Heart left ventricle (tissue), 16 donors: ENCODE measurements at regions not wholly inside any gene's neighbourhood (a gene's known extent, or its start where the extent isn't known, plus 50 kb on each side); places are given as distances from the start of the nearest gene placed in this dataset.
A peak's percentile ranks its signal among the peaks of the same experiment; 100 is the strongest.
"Not testable (repeated sequence)": the region's sequence is repeated elsewhere in the genome, so short reads cannot be mapped to it uniquely, and the experiment has no call there.

Source experiments
- ATAC-seq, 4 donors: fragments of 200-7000 bp; cut with Tn5 transposase; one replicate each; pipeline ENCODE4 v1.9.1; 2020 to 2022; ENCODE audit warnings: moderate library complexity in 4 of 4, mild to moderate bottlenecking in 3 of 4, moderate number of reproducible peaks in 1 of 4
- DNase-seq, 5 donors: peaks; one replicate each; pipeline ENCODE4 v3.0.0-alpha.2; 2020
- H3K27ac ChIP-seq, 12 donors: fragments of 200-600 bp; sonication (generic) in 4 of 12; one replicate each; pipeline versions ENCODE4 v1.5.0 to v1.8.0; 2016 to 2022; ENCODE audit warnings: mild to moderate bottlenecking in 2 of 12
- H3K27me3 ChIP-seq, 9 donors: fragments of 200-600 bp; sonication (generic) in 2 of 9; one replicate each; pipeline versions ENCODE4 v1.5.1 to v1.8.0; 2016 to 2022; ENCODE audit warnings: mild to moderate bottlenecking in 3 of 9
- H3K36me3 ChIP-seq, 9 donors: fragments of 200-600 bp; sonication (generic) in 2 of 9; one replicate each; pipeline versions ENCODE4 v1.5.0 to v1.8.0; 2018 to 2022; ENCODE audit warnings: mild to moderate bottlenecking in 2 of 9
- H3K4me1 ChIP-seq, 12 donors: fragments of 200-600 bp; sonication (generic) in 4 of 12; one replicate each; pipeline versions ENCODE4 v1.5.0 to v1.8.0; 2016 to 2022; ENCODE audit warnings: mild to moderate bottlenecking in 3 of 12
- H3K4me3 ChIP-seq, 12 donors: fragments of 200-600 bp; sonication (generic) in 4 of 12; one replicate each; pipeline versions ENCODE4 v1.5.0 to v1.8.0; 2017 to 2022; ENCODE audit warnings: mild to moderate bottlenecking in 9 of 12, moderate library complexity in 4 of 12
- H3K9me3 ChIP-seq, 12 donors: fragments of 200-600 bp; sonication (generic) in 4 of 12; one replicate each; pipeline versions ENCODE4 v1.5.0 to v1.8.0; 2016 to 2022; ENCODE audit warnings: mild to moderate bottlenecking in 1 of 12
- POLR2A ChIP-seq, 2 donors: fragments of 450-650 bp; IDR thresholded peaks; one replicate each; pipeline ENCODE4 v1.6.1; 2017; ENCODE audit warnings: antibody characterized with exemption in 2 of 2, mild to moderate bottlenecking in 2 of 2, moderate library complexity in 2 of 2
- WGBS, 4 donors: extraction: QIAGEN DNeasy Blood & Tissue Kit in 2 of 4; methylation state at CpG; one replicate each; pipeline versions ENCODE4 v1.1.5 to v1.1.7; 2013 to 2018; 5-methylcytosine and 5-hydroxymethylcytosine counted together
- intact Hi-C, 10 donors: fragments of 100-400 bp; cut with DNase I; formaldehyde crosslinking; loops; one replicate each; pipeline versions ENCODE4 v1.11.1 to v1.14.2; 2022
- TF ChIP-seq, protein P1 (sequence below), 12 donors: fragments of 200-600 bp; sonication (generic) in 4 of 12; IDR thresholded peaks; one replicate each; pipeline versions ENCODE4 v1.5.0 to v1.8.0; 2018 to 2022; ENCODE audit warnings: antibody characterized with exemption in 12 of 12, mild to moderate bottlenecking in 5 of 12
- donor health status: ischemic (EF 13 %, LVEDD 7.1; RV severe dilation, severe dysfunction).
- donor health status: healthy with polysubstance abuse.
- donor health status: DM: no; HTN: yes; CAD: no.
- donor health status: DM: no; HTN: no; CAD: no.
- donor health status: ischemic (EF 25% LVEDD 6.9; RV normal size, moderate dysfunction).
- donor health status: ischemic (EF 25% LVEDD 5.7; RV mildly dilated, moderate dysfunction).
- donor health status: healthy.
- donor health status: DM: yes; HTN: yes; CAD: no.
- donor health status: ischemic (EF 35%, LVEDD 5.7; RV mildly dilated, moderate dysfunction).
- donor health status: nonischemic (EF 11% LVEDD 7.7; RV severe dilation, severe dysfunction).
- donor health status: DM: yes; HTN: yes; CAD: no.
- donor health status: PGD.
- donor health status: ischemic (EF 29% LVEDD 5.4; RV normal size, mild dysfunction).
- donor health status: nonischemic (EF 23%, LVEDD 6.1; RV moderate dilation, normal function).

- ATAC-seq = no peak
- TF ChIP-seq POLR2A (IDR thresholded peaks at IDR 0.05) = no peak
- TF ChIP-seq, protein P1, sequence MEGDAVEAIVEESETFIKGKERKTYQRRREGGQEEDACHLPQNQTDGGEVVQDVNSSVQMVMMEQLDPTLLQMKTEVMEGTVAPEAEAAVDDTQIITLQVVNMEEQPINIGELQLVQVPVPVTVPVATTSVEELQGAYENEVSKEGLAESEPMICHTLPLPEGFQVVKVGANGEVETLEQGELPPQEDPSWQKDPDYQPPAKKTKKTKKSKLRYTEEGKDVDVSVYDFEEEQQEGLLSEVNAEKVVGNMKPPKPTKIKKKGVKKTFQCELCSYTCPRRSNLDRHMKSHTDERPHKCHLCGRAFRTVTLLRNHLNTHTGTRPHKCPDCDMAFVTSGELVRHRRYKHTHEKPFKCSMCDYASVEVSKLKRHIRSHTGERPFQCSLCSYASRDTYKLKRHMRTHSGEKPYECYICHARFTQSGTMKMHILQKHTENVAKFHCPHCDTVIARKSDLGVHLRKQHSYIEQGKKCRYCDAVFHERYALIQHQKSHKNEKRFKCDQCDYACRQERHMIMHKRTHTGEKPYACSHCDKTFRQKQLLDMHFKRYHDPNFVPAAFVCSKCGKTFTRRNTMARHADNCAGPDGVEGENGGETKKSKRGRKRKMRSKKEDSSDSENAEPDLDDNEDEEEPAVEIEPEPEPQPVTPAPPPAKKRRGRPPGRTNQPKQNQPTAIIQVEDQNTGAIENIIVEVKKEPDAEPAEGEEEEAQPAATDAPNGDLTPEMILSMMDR (IDR thresholded peaks at IDR 0.05) = no peak
- peaks cover 0 to 29% (median 4%) of the 10 kb centered on the region in 12 donors for H3K9me3 ChIP-seq
- no peak overlapping the region for H3K4me3 ChIP-seq
- H3K27me3 ChIP-seq = no peaks in the 10 kb centered on the region
- intact Hi-C loops = no loop called here
- no peak for DNase-seq
- no peaks in the 10 kb centered on the region for H3K4me1 ChIP-seq
- H3K27ac ChIP-seq = no peak overlapping the region
- H3K36me3 ChIP-seq = no peaks in the 10 kb centered on the region
Observed at GRCh38 chrX:109134777-109135176, 347.1 kb downstream of the GUCY2F start.

GRCh38 chrX:109125304-109125703 lies 356.6 kb downstream of the GUCY2F start:
- ATAC-seq (no peak), DNase-seq (no peak)
- TF ChIP-seq POLR2A (IDR thresholded peaks at IDR 0.05) = no peak
- TF ChIP-seq, protein P1 (IDR thresholded peaks at IDR 0.05) = no peak
- no peaks in the 10 kb centered on the region for H3K36me3 ChIP-seq
- 71 to 81% (median 76%) methylated on average over 3 of the region's 3 CpGs for WGBS, 4 donors
- no peaks in the 10 kb centered on the region for H3K4me1 ChIP-seq
- intact Hi-C loops = no loop called here
- no peak overlapping the region for H3K27ac ChIP-seq
- H3K4me3 ChIP-seq = no peak overlapping the region
- no peaks in the 10 kb centered on the region for H3K9me3 ChIP-seq
- no peaks in the 10 kb centered on the region for H3K27me3 ChIP-seq

DNA sequence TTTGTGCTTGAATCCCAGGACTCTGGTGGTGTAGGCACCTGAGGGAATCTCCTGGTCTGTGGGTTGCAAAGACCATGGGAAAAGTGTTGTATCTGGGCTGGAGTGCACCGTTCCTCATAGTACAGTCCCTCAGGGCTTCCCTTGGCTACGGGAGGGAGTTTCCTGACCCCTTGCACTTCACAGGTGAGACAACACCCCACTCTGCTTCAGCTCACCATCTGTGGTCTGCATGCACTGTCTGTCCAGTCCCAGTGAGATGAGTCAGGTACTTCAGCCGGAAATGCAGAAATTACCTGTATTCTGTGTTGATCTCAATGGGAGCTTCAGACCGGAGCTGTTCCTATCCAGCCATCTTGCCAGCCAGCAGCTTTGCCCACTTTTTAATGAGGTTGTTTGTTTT lies 353.0 kb upstream of the IRS4 start:
- TF ChIP-seq POLR2A (IDR thresholded peaks at IDR 0.05) = no peak
- TF ChIP-seq, protein P1 (IDR thresholded peaks at IDR 0.05) = no peak
- intact Hi-C loops = no loop called here
- Histone ChIP-seq H3K4me1 (no peaks in the 10 kb centered on the region), H3K9me3 (peaks cover 0 to 7% (median 0%) of the 10 kb centered on the region in 12 donors), H3K27me3 (no peaks in the 10 kb centered on the region), H3K36me3 (no peaks in the 10 kb centered on the region), H3K27ac (no peak overlapping the region), H3K4me3 (no peak overlapping the region)
- 78 to 88% (median 80%) methylated on average over 4 of the region's 4 CpGs for WGBS, 4 donors
- DNase-seq = no peak
- ATAC-seq = no peak

GRCh38 chrX:109077788-109078187 lies 341.4 kb upstream of the IRS4 start:
- TF ChIP-seq, protein P1 (IDR thresholded peaks at IDR 0.05) = no peak
- TF ChIP-seq POLR2A (IDR thresholded peaks at IDR 0.05) = no peak
- Histone ChIP-seq H3K4me1 (no peaks in the 10 kb centered on the region), H3K36me3 (no peaks in the 10 kb centered on the region), H3K27me3 (no peaks in the 10 kb centered on the region), H3K27ac (no peak overlapping the region), H3K9me3 (peaks cover 0 to 11% (median 0%) of the 10 kb centered on the region in 12 donors), H3K4me3 (no peak overlapping the region)
- DNase-seq (no peak), ATAC-seq (no peak)
- WGBS, 4 donors = 38 to 65% (median 49%) methylated on average over 1 of the region's 1 CpG
- intact Hi-C loops = no loop called here

- whole genome bisulfite sequencing, 4 donors = 78 to 85% (median 80%) methylated on average over 25 to 27 of the region's 27 CpGs
- not testable (repeated sequence) for ATAC-seq
- DNase-seq = peak in 1 of 5 donors; percentile 17
Observed at GRCh38 chrX:109054181-109054581, 317.8 kb upstream of the IRS4 start.

More at GRCh38 chrX:109054181-109054581, 317.8 kb upstream of the IRS4 start:
- H3K27ac ChIP-seq, H3K27me3 ChIP-seq, H3K36me3 ChIP-seq, H3K4me1 ChIP-seq, H3K4me3 ChIP-seq, H3K9me3 ChIP-seq, intact Hi-C loops: not testable (repeated sequence)
